ENCODE measurements at regions not wholly inside any gene's neighbourhood (a gene's known extent, or its start where the extent isn't known, plus 50 kb on each side); places are given as distances from the start of the nearest gene placed in this dataset.
A peak's percentile ranks its signal among the peaks of the same experiment; 100 is the strongest.
"Not testable (repeated sequence)": the region's sequence is repeated elsewhere in the genome, so short reads cannot be mapped to it uniquely, and the experiment has no call there.

GRCh38 chr14:103239751-103240150 lies 94.3 kb upstream of the EIF5 start:
- Mint-ChIP-seq H3K9me3 (peaks cover 13 to 25% of the 10 kb centered on the region in 2 donors), H3K27ac (no peak overlapping the region), H3K36me3 (peaks cover 23 to 28% of the 10 kb centered on the region in 2 donors)
- DNase-seq (ENCODE audit: low spot score in 2 of 2), result no peak
- no peak for ATAC-seq

DNA sequence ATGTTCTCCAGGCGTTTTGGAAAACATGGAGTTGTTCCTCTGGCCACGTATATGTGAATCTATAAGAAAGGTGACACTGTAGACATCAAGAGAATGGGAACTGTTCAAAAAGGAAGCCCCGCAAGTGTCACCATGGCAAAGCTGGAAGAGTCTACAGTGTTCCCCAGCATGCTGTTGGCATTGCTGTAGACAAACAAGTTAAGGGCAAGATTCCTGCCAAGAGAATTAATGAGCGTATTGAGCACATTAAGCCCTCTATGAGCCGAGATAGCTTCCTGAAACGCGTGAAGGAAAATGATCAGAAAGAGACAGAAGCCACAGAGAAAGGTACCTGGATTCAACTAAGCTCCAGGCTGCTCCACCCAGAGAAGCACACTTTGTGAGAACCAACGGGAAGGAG lies 92.5 kb upstream of the EIF5 start:
- Mint-ChIP-seq H3K9me3 (peaks cover 13 to 20% of the 10 kb centered on the region in 2 donors), H3K27ac (no peak overlapping the region), H3K36me3 (peaks cover 19 to 23% of the 10 kb centered on the region in 2 donors)
- DNase-seq (ENCODE audit: low spot score in 2 of 2) (no peak), ATAC-seq (no peak)

DNA sequence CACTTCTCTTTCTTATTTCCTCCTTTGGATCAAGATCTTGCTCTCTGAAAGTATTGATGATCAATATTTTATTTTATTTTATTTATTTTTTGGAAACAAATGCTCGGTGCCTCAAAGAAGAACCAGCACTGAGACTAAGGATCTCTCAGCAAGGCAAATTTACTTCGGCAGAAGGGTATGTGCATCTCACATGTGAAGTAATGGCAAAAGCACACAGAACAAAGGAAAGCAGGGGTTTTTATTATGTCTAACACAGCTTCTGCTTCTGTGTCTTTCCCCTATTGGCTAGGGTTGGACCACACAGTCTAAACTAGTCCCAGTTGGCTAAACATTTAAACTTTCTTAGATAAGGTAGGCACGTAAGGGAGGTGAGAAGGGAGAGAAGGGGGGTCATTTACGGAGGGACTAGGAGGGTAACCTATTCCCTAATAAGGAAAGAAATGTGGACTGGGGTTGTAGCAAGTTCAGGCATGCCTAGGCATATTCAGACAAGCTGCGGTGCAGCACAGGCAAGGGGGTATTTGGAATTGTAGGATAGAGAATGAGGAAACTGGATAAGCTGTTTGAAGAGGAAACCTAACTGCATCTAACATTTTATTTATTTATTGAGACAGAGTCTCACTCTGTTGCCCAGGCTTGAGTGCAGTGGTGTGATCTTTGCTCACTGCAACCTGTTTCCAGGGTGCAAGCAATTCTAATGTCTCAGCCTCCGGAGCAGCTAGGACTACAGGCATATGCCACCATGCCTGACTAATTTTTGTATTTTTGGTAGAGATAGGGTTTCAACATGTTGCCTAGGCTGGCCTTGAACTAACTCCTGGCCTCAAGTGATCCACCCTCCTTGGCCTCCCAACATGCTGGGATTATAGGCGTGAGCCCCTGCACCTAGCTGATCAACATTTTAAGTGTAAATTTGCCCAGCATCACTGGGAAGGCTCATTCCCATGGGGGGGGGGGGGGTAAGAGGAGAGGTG lies 90.0 kb upstream of the EIF5 start:
- no peak for ATAC-seq
- DNase-seq (ENCODE audit: low spot score in 2 of 2), result no peak
- peaks cover 3 to 12% of the 10 kb centered on the region in 2 donors for H3K9me3 Mint-ChIP-seq
- no peak overlapping the region for H3K27ac Mint-ChIP-seq
- H3K36me3 Mint-ChIP-seq, result peaks cover 3 to 4% of the 10 kb centered on the region in 2 donors

DNA sequence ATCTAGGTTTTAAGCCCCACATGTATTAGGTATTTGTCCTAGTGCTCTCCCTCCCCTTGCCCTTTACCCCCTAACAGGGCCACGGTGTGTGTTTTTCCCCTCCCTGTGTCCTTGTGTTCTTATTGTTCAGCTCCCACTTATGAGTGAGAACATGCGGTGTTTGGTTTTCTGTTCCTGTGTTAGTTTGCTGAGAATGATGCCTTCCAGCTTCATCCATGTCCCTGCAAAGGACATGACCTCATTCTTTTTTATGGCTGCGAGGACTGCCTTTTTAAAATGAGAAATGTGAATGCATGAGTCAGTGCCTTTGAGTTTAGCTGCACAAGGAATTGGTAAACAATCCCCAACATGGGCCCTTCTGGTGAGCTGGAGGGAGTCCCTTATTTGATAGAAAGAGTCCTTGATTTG lies 88.4 kb upstream of the EIF5 start:
- not testable (repeated sequence) for H3K27ac Mint-ChIP-seq; H3K36me3 Mint-ChIP-seq; H3K9me3 Mint-ChIP-seq; DNase-seq (ENCODE audit: low spot score in 2 of 2); ATAC-seq

GRCh38 chr14:103246070-103246469 lies 88.0 kb upstream of the EIF5 start:
- Mint-ChIP-seq H3K9me3 (peaks cover 0 to 6% of the 10 kb centered on the region in 2 donors), H3K27ac (no peak overlapping the region), H3K36me3 (no peaks in the 10 kb centered on the region)
- ATAC-seq (no peak), DNase-seq (ENCODE audit: low spot score in 2 of 2) (no peak)

DNA sequence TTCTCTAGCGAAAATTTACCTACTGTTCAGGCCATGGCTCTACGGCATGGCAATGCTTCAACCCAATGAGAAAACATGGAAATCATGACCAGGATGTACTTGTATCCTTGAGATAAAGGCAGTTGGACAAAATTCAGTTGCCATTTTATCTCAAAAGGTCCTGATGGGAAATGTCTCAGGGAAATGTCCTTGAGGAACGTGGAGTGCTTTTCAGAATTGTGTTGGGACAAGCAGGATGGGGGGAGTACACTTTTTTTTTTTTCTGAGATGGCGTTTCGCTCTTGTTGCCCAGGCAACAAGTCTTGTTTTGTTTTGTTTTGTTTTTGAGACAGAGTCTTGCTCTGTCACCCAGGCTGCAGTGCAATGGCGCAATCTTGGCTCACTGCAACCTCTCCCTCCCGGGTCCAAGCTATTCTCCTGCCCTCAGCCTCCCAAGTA lies 86.8 kb upstream of the EIF5 start:
- DNase-seq (ENCODE audit: low spot score in 2 of 2) (no peak), ATAC-seq (no peak)
- Mint-ChIP-seq H3K27ac (no peak overlapping the region), H3K9me3 (no peaks in the 10 kb centered on the region), H3K36me3 (no peaks in the 10 kb centered on the region)

GRCh38 chr14:103250181-103250580 lies 83.9 kb upstream of the EIF5 start:
- H3K9me3 Mint-ChIP-seq, result no peaks in the 10 kb centered on the region
- ATAC-seq, result no peak
- no peak overlapping the region for H3K27ac Mint-ChIP-seq
- H3K36me3 Mint-ChIP-seq, result no peaks in the 10 kb centered on the region
- no peak for DNase-seq (ENCODE audit: low spot score in 2 of 2)

DNA sequence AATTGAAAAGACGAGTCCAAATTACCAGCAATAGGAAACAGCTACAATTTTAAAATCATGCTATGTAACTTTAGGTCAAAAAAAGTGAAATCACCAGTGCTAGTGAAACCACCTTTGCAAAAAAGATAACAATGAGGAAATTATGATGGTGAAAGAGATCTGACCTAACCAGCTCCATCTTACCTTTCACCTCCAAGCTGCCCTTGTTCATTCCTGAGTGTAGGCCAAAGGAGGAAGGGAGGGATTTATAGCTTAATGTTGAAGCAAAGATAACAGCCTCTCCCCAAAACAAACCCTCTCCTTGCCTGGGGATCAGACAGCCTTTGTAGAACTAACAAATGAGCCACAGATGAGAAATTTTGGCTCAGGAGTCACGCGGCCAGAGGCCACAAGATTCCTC lies 83.2 kb upstream of the EIF5 start:
- no peak for ATAC-seq
- DNase-seq (ENCODE audit: low spot score in 2 of 2), result no peak
- Mint-ChIP-seq H3K27ac (no peak overlapping the region), H3K9me3 (no peaks in the 10 kb centered on the region), H3K36me3 (no peaks in the 10 kb centered on the region)

DNA sequence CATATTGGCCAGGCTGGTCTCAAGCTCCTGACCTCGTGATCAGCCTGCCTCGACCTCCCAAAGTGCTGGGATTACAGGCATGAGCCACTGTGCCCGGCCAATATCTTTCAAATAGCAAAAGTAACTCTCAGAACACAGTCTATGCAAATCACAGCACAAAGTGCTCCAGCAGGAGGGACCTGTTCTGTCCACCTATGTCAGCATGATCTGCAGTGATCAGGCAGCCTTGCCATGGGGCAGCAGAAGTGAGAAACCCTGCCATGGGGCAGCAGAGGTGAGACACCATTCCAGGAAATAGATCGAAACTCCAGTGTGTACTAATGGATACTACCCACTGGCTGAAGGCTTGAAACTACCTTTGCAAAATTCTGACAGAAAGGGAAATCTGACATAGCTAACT lies 78.5 kb upstream of the EIF5 start:
- Mint-ChIP-seq H3K9me3 (no peaks in the 10 kb centered on the region), H3K36me3 (no peaks in the 10 kb centered on the region), H3K27ac (no peak overlapping the region)
- no peak for ATAC-seq
- no peak for DNase-seq (ENCODE audit: low spot score in 2 of 2)

DNA sequence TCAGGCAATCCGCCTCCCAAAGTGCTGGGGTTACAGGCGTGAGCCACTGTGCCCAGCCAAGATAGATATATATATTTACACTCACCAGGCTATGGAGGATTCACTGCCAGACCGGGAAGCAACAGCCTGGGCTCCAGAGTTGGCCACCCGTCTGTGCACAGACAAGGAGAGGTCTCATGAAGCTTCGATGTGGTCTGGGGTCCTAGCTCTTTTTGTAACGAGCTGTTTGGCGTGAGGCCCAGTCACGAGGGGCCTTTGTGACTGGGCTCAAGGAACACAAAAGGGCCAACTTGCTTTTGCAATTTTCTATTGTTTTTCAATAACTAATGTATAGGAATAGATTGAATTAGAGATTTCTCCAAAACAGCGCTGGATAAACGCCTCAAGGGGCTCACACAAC lies 77.6 kb upstream of the EIF5 start:
- no peak for ATAC-seq

DNA sequence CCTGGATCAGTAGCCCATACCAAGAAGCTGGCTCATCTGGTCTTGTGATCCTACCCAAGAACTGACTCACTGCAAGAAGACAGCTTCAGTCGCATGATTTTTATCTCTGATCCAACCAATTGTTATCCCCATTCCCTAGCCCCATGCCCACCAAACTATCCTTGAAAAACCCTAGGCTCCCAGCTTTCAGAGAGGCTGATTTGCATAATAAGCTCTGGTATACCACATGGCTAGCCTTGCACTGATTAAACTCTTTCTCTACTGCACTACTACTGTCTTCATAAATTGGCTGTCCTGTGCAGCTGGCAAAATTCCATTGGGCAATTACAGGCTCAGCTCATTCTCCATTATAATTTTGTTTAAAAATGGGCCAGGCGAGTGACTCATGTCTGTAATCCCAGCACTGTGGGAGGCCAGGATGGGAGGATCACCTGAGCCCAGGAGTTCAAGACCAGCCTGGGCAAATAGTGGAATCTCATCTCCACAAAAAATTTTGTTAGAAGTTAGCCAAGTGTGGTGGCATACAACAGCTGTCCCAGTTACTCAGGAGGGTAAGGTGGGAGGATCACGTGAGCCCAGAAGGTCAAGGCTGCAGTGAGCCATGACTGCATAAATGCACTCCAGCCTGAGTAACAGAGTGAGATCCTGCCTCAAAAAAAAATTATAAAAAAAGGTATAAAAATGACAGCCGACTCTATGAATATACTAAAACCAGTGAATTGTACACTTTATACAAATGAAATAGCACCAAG lies 76.7 kb upstream of the EIF5 start:
- H3K36me3 Mint-ChIP-seq, result no peaks in the 10 kb centered on the region
- H3K27ac Mint-ChIP-seq, result no peak overlapping the region
- no peaks in the 10 kb centered on the region for H3K9me3 Mint-ChIP-seq

More for the DNA sequence above, 77.6 kb upstream of the EIF5 start:
- H3K9me3 Mint-ChIP-seq, result no peaks in the 10 kb centered on the region
- no peak for DNase-seq (ENCODE audit: low spot score in 2 of 2)
- H3K36me3 Mint-ChIP-seq, result no peaks in the 10 kb centered on the region
- H3K27ac Mint-ChIP-seq, result no peak overlapping the region

DNA sequence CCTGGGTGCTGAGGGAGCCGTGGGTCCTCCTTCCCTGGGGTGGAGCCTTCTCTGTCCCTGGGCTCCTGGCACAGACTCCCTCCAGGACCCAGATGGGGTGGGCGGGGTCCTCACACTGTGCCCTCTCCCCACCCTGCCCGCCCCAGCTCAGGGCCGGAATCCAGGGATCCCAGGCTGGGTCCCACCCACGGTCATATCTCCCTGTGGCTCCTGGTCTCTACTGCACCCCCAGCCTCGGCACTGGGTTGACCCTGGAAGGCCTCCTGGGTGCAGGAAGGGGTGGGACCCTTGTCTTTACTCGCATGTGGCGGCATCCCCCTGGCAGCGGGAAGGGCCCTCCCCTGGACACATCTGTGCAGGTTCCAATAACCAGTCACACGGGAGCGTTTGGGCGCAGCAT lies 75.8 kb upstream of the EIF5 start:
- H3K9me3 Mint-ChIP-seq, result no peaks in the 10 kb centered on the region
- no peak for ATAC-seq
- H3K36me3 Mint-ChIP-seq, result no peaks in the 10 kb centered on the region
- no peak for DNase-seq (ENCODE audit: low spot score in 2 of 2)
- H3K27ac Mint-ChIP-seq, result no peak overlapping the region

More for the DNA sequence above, 76.7 kb upstream of the EIF5 start:
- no peak for DNase-seq (ENCODE audit: low spot score in 2 of 2)
- ATAC-seq, result no peak

- ATAC-seq, result no peak
- no peak for DNase-seq (ENCODE audit: low spot score in 2 of 2)
- H3K36me3 Mint-ChIP-seq, result no peaks in the 10 kb centered on the region
- no peak overlapping the region for H3K27ac Mint-ChIP-seq
- no peaks in the 10 kb centered on the region for H3K9me3 Mint-ChIP-seq
Measured at GRCh38 chr14:103259184-103259583, 74.9 kb upstream of the EIF5 start.

- Mint-ChIP-seq H3K27ac (peak overlapping the region in 1 of 2 donors; percentile 2), H3K9me3 (no peaks in the 10 kb centered on the region), H3K36me3 (no peaks in the 10 kb centered on the region)
- no peak for ATAC-seq
- DNase-seq (ENCODE audit: low spot score in 2 of 2), result no peak
Measured at GRCh38 chr14:103259801-103260628, 74.0 kb upstream of the EIF5 start.

GRCh38 chr14:103260629-103261124 lies 73.4 kb upstream of the EIF5 start:
- DNase-seq (ENCODE audit: low spot score in 2 of 2) (no peak), ATAC-seq (peak in 1 of 2 donors; percentile 67)
- Mint-ChIP-seq H3K36me3 (no peaks in the 10 kb centered on the region), H3K27ac (peak overlapping the region in 1 of 2 donors; percentile 2), H3K9me3 (no peaks in the 10 kb centered on the region)

DNA sequence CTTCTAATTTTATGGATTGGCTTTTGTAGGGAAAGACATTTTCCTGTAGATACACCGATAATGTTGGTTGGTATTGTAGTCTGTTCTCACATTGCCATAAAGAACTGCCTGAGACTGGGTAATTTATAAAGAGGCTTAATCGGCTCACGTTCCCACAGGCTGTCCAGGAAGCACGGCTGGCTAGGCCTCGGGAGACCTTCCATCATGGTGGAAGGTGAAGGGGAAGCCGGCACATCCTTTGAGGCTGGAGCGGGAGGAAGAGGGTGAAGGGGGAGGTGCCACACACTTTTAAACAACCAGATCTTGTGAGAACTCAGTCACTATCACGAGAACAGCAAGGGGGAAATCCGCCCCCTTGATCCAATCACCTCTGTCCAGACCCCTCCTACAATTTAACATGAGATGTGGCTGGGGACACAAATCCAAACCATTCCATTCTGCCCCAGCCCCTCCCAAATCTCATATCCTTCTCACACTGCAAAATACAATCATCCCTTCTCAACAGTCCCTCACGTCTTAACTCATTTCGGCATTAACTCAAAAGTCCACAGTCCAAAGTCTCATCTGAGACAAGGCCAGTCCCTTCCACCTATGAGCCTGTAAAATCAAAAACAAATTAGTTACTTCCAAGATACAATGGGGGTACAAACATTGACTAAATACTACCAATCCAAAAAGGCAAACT lies 66.7 kb upstream of the EIF5 start:
- no peak for ATAC-seq
- H3K27ac Mint-ChIP-seq, result no peak overlapping the region
- DNase-seq (ENCODE audit: low spot score in 2 of 2), result no peak
- H3K9me3 Mint-ChIP-seq, result no peaks in the 10 kb centered on the region
- H3K36me3 Mint-ChIP-seq, result peaks cover 0 to 8% of the 10 kb centered on the region in 2 donors
